ENCODE measurements at regions not wholly inside any gene's neighbourhood (a gene's known extent, or its start where the extent isn't known, plus 50 kb on each side); places are given as distances from the start of the nearest gene placed in this dataset.

GRCh38 chr14:104520620-104521410 is 58.7 kb upstream of the C14orf180 start:
- no peak for TF ChIP-seq CTCF (conservative IDR thresholded peaks at IDR 0.05; ENCODE audit: low read length)
- no peak for DNase-seq (ENCODE audit: low read depth)
- H3K4me3 ChIP-seq (ENCODE audit: low read length): no peak overlapping the region

- H3K4me3 ChIP-seq (ENCODE audit: low read length): no peak overlapping the region
- TF ChIP-seq CTCF (conservative IDR thresholded peaks at IDR 0.05; ENCODE audit: low read length): no peak
- no peak for DNase-seq (ENCODE audit: low read depth)
These were observed 57.5 kb upstream of the C14orf180 start for GRCh38 chr14:104521816-104522745.

GRCh38 chr14:104522926-104523545 is 56.5 kb upstream of the C14orf180 start:
- no peak for TF ChIP-seq CTCF (conservative IDR thresholded peaks at IDR 0.05; ENCODE audit: low read length)
- H3K4me3 ChIP-seq (ENCODE audit: low read length): no peak overlapping the region
- no peak for DNase-seq (ENCODE audit: low read depth)

GRCh38 chr14:104523546-104523935 is 56.0 kb upstream of the C14orf180 start:
- no peak for TF ChIP-seq CTCF (conservative IDR thresholded peaks at IDR 0.05; ENCODE audit: low read length)
- no peak overlapping the region for H3K4me3 ChIP-seq (ENCODE audit: low read length)
- DNase-seq (ENCODE audit: low read depth): no peak

GRCh38 chr14:104524726-104525125 is 54.8 kb upstream of the C14orf180 start:
- DNase-seq (ENCODE audit: low read depth): no peak
- no peak overlapping the region for H3K4me3 ChIP-seq (ENCODE audit: low read length)
- TF ChIP-seq CTCF (conservative IDR thresholded peaks at IDR 0.05; ENCODE audit: low read length): no peak

GRCh38 chr14:104526723-104527645 is 52.6 kb upstream of the C14orf180 start:
- TF ChIP-seq CTCF (conservative IDR thresholded peaks at IDR 0.05; ENCODE audit: low read length): no peak
- H3K4me3 ChIP-seq (ENCODE audit: low read length): no peak overlapping the region
- no peak for DNase-seq (ENCODE audit: low read depth)

Measured in AG10803 (cell line).